ENCODE measurements at regions not wholly inside any gene's neighbourhood (a gene's known extent, or its start where the extent isn't known, plus 50 kb on each side); places are given as distances from the start of the nearest gene placed in this dataset.

GRCh38 chr4:129167640-129168260 is 71.8 kb downstream of the C4orf33 start:
- no peak for DNase-seq

- no peak for DNase-seq
Observed at GRCh38 chr4:129172181-129172580, 76.2 kb downstream of the C4orf33 start.

GRCh38 chr4:129176864-129177263 is 80.9 kb downstream of the C4orf33 start:
- DNase-seq = no peak

GRCh38 chr4:129179276-129179675 is 83.3 kb downstream of the C4orf33 start:
- no peak for DNase-seq

GRCh38 chr4:129189630-129190029 is 93.7 kb downstream of the C4orf33 start:
- DNase-seq = no peak

GRCh38 chr4:129193357-129194100 is 97.6 kb downstream of the C4orf33 start:
- no peak for DNase-seq

GRCh38 chr4:129208481-129208880 is 112.5 kb downstream of the C4orf33 start:
- no peak for DNase-seq

GRCh38 chr4:129213692-129214091 is 117.7 kb downstream of the C4orf33 start:
- DNase-seq = no peak

- DNase-seq = peak in 11 of 56 donors; percentile 0 to 48 (median 8)
Observed at GRCh38 chr4:129218360-129218759, 122.4 kb downstream of the C4orf33 start.

GRCh38 chr4:129218897-129219296 is 122.9 kb downstream of the C4orf33 start:
- DNase-seq = no peak

GRCh38 chr4:129220254-129220653 is 124.3 kb downstream of the C4orf33 start:
- DNase-seq = no peak

- DNase-seq = no peak
Observed at GRCh38 chr4:129223945-129224344, 128.0 kb downstream of the C4orf33 start.

GRCh38 chr4:129230846-129231245 is 134.9 kb downstream of the C4orf33 start:
- no peak for DNase-seq

- no peak for DNase-seq
Observed at GRCh38 chr4:129231945-129232588, 136.1 kb downstream of the C4orf33 start.

- DNase-seq = no peak
Observed at GRCh38 chr4:129232589-129233337, 136.8 kb downstream of the C4orf33 start.

- no peak for DNase-seq
Observed at GRCh38 chr4:129233691-129234090, 137.7 kb downstream of the C4orf33 start.

GRCh38 chr4:129236351-129236750 is 140.4 kb downstream of the C4orf33 start:
- no peak for DNase-seq

GRCh38 chr4:129239088-129239487 is 143.1 kb downstream of the C4orf33 start:
- no peak for DNase-seq

- no peak for DNase-seq
Observed at GRCh38 chr4:129240816-129241215, 144.9 kb downstream of the C4orf33 start.

- DNase-seq = no peak
Observed at GRCh38 chr4:129246145-129246544, 150.2 kb downstream of the C4orf33 start.

- DNase-seq = no peak
Observed at GRCh38 chr4:129246910-129247461, 151.0 kb downstream of the C4orf33 start.

- no peak for DNase-seq
Observed at GRCh38 chr4:129248621-129249020, 152.7 kb downstream of the C4orf33 start.

Measured in amygdala (tissue), 56 donors.